CD4-positive, alpha-beta T cell treated with Interleukin-15 for 1 hour (primary cell): ENCODE measurements at regions not wholly inside any gene's neighbourhood (a gene's known extent, or its start where the extent isn't known, plus 50 kb on each side); places are given as distances from the start of the nearest gene placed in this dataset.
"Not testable (repeated sequence)": the region's sequence is repeated elsewhere in the genome, so short reads cannot be mapped to it uniquely, and the experiment has no call there.

Source experiments
- DNase-seq: peaks from one replicate; pipeline ENCODE4 v3.0.0-alpha.2; 2020

GRCh38 chr16:65583498-65583897 is 461.6 kb upstream of the CDH11 start:
- no peak for DNase-seq

GRCh38 chr16:65579050-65579449 is 457.2 kb upstream of the CDH11 start:
- no peak for DNase-seq

GRCh38 chr16:65576631-65577030 is 454.8 kb upstream of the CDH11 start:
- DNase-seq, result no peak

- DNase-seq, result no peak
Measured at GRCh38 chr16:65576139-65576538, 454.3 kb upstream of the CDH11 start.

GRCh38 chr16:65574326-65574966 is 452.6 kb upstream of the CDH11 start:
- DNase-seq, result no peak

- no peak for DNase-seq
Measured at GRCh38 chr16:65572156-65572555, 450.3 kb upstream of the CDH11 start.

GRCh38 chr16:65570261-65570660 is 448.4 kb upstream of the CDH11 start:
- DNase-seq, result no peak

- no peak for DNase-seq
Measured at GRCh38 chr16:65559846-65560245, 438.0 kb upstream of the CDH11 start.

- DNase-seq, result not testable (repeated sequence)
Measured at GRCh38 chr16:65549689-65550088, 427.8 kb upstream of the CDH11 start.

- no peak for DNase-seq
Measured at GRCh38 chr16:65548470-65548869, 426.6 kb upstream of the CDH11 start.

- no peak for DNase-seq
Measured at GRCh38 chr16:65547772-65548446, 426.0 kb upstream of the CDH11 start.

- DNase-seq, result no peak
Measured at GRCh38 chr16:65546353-65546791, 424.5 kb upstream of the CDH11 start.

- DNase-seq, result no peak
Measured at GRCh38 chr16:65545413-65545956, 423.6 kb upstream of the CDH11 start.

- DNase-seq, result no peak
Measured at GRCh38 chr16:65543781-65544740, 422.2 kb upstream of the CDH11 start.

GRCh38 chr16:65541646-65542045 is 419.8 kb upstream of the CDH11 start:
- DNase-seq, result no peak

GRCh38 chr16:65540901-65541300 is 419.0 kb upstream of the CDH11 start:
- no peak for DNase-seq

- no peak for DNase-seq
Measured at GRCh38 chr16:65538976-65539375, 417.1 kb upstream of the CDH11 start.

- DNase-seq, result no peak
Measured at GRCh38 chr16:65537336-65537735, 415.5 kb upstream of the CDH11 start.

- DNase-seq, result no peak
Measured at GRCh38 chr16:65534121-65534528, 412.3 kb upstream of the CDH11 start.

GRCh38 chr16:65532846-65533245 is 411.0 kb upstream of the CDH11 start:
- no peak for DNase-seq

GRCh38 chr16:65532258-65532657 is 410.4 kb upstream of the CDH11 start:
- no peak for DNase-seq

- DNase-seq, result no peak
Measured at GRCh38 chr16:65531475-65531874, 409.6 kb upstream of the CDH11 start.

- DNase-seq, result no peak
Measured at GRCh38 chr16:65525707-65526106, 403.8 kb upstream of the CDH11 start.
